ENCODE measurements at regions not wholly inside any gene's neighbourhood (a gene's known extent, or its start where the extent isn't known, plus 50 kb on each side); places are given as distances from the start of the nearest gene placed in this dataset.

GRCh38 chr13:76086729-76087128 lies 450.6 kb downstream of the LMO7 start:
- no peak for DNase-seq (ENCODE audit: low read depth)

- DNase-seq (ENCODE audit: low read depth) = no peak
Measured at GRCh38 chr13:76067850-76068249, 431.7 kb downstream of the LMO7 start.

- no peak for DNase-seq (ENCODE audit: low read depth)
Measured at GRCh38 chr13:76053181-76053580, 417.1 kb downstream of the LMO7 start.

- no peak for DNase-seq (ENCODE audit: low read depth)
Measured at GRCh38 chr13:76049376-76049746, 413.2 kb downstream of the LMO7 start.

- no peak for DNase-seq (ENCODE audit: low read depth)
Measured at GRCh38 chr13:76048675-76049375, 412.7 kb downstream of the LMO7 start.

- DNase-seq (ENCODE audit: low read depth) = no peak
Measured at GRCh38 chr13:76048131-76048530, 412.0 kb downstream of the LMO7 start.

- DNase-seq (ENCODE audit: low read depth) = no peak
Measured at GRCh38 chr13:76043874-76044273, 407.7 kb downstream of the LMO7 start.

GRCh38 chr13:76038920-76039716 lies 403.0 kb downstream of the LMO7 start:
- DNase-seq (ENCODE audit: low read depth) = no peak

- no peak for DNase-seq (ENCODE audit: low read depth)
Measured at GRCh38 chr13:76036176-76036575, 400.0 kb downstream of the LMO7 start.

- DNase-seq (ENCODE audit: low read depth) = no peak
Measured at GRCh38 chr13:76035711-76036110, 399.6 kb downstream of the LMO7 start.

- no peak for DNase-seq (ENCODE audit: low read depth)
Measured at GRCh38 chr13:76029706-76030105, 393.6 kb downstream of the LMO7 start.

- no peak for DNase-seq (ENCODE audit: low read depth)
Measured at GRCh38 chr13:76029088-76029487, 393.0 kb downstream of the LMO7 start.

GRCh38 chr13:76027131-76027530 lies 391.0 kb downstream of the LMO7 start:
- no peak for DNase-seq (ENCODE audit: low read depth)

- DNase-seq (ENCODE audit: low read depth) = no peak
Measured at GRCh38 chr13:76025392-76025791, 389.3 kb downstream of the LMO7 start.

- DNase-seq (ENCODE audit: low read depth) = no peak
Measured at GRCh38 chr13:76024151-76024550, 388.0 kb downstream of the LMO7 start.

GRCh38 chr13:76023652-76024051 lies 387.5 kb downstream of the LMO7 start:
- DNase-seq (ENCODE audit: low read depth) = no peak

- no peak for DNase-seq (ENCODE audit: low read depth)
Measured at GRCh38 chr13:76020421-76020955, 384.4 kb downstream of the LMO7 start.

- no peak for DNase-seq (ENCODE audit: low read depth)
Measured at GRCh38 chr13:76019421-76020044, 383.4 kb downstream of the LMO7 start.

GRCh38 chr13:76017861-76018556 lies 381.9 kb downstream of the LMO7 start:
- no peak for DNase-seq (ENCODE audit: low read depth)

- DNase-seq (ENCODE audit: low read depth) = no peak
Measured at GRCh38 chr13:76016799-76017400, 380.8 kb downstream of the LMO7 start.

- no peak for DNase-seq (ENCODE audit: low read depth)
Measured at GRCh38 chr13:76014406-76015318, 378.5 kb downstream of the LMO7 start.
